HG02798 (cell line): ENCODE measurements at regions not wholly inside any gene's neighbourhood (a gene's known extent, or its start where the extent isn't known, plus 50 kb on each side); places are given as distances from the start of the nearest gene placed in this dataset.
A peak's percentile ranks its signal among the peaks of the same experiment; 100 is the strongest.
"Not testable (repeated sequence)": the region's sequence is repeated elsewhere in the genome, so short reads cannot be mapped to it uniquely, and the experiment has no call there.

Experiments
- ATAC-seq: cut with Tn5 transposase; IDR thresholded peaks from one replicate; pipeline ENCODE4 v1.9.1; 2021; ENCODE audit warnings: mild to moderate bottlenecking; ENCODE audit not compliant: unreplicated experiment, poor library complexity

DNA sequence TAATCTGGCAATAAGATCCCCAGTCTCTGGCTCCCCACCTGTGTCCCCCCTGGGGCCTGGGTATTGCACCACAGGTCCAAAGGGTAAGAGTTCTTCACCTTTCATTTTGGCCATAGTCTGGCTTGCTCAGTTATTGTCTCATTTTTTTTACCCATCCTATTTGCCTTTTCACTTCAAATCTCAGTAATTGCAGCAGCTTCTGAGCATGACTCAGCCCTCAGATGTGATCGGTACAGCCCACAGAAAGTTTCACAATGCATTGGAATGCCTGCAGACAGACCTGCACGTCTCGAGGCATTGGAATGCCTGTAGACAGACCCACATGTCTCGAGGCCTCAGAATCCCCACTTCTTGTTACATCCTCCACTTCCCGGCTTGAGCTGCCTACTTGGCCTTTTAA, 173.6 kb downstream of the NUFIP1 start:
- peak; percentile 56 for ATAC-seq

DNA sequence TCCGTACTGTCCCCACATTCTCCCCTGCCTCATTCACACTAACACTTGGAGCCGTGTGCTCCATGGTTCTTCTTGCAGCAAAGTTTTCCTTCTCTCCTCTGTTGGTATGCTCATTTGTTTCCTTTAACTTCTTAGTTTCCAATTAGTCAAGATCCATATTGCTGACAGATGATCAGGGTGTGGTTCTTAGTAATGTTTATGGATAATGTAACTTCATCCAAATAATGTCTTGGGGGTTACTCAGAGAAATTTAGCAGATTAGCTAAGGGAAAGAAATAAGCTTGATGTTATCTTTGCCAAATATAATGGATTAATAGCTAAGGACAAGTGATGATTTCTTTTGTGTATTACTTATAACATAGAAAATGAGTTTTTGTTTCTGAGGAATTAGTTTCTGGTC, 174.4 kb downstream of the NUFIP1 start:
- ATAC-seq: no peak

DNA sequence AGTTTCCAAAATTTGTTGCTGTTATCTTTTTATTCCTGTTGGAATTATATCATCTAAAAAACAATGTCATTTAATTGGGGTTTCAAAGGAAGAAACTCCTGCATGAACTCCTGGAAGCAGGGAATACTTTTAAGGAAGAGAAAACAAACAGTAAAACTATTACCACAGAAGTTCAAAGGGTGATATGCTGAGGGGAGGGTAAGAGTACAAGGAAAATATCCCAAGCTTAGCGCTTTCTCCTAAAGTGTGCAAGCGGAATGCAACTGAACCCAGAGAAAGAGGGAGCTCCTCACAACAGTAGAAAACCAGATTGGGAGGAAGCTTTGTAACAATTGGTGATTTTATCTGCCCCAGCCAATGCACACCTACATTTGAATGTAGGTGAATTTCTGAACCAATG, 175.1 kb downstream of the NUFIP1 start:
- no peak for ATAC-seq

DNA sequence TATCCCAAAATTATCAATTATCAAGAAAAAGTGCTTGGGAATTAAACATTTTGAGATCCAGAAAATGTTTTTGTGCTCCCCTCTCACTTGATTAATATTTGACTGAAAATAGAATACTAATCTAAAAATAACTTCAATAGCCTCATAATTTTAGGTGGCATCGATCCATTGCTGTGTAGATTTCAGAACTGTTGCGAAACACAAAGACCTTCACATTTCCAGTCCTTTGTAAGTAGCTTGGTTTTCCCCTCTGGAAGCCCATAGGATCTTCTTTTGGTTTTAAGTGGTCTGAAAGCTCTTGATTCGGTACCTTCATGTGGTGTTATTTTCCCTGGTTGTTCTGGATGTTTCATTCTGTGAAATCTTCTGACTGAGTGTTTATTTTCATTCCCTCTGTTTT, 176.5 kb downstream of the NUFIP1 start:
- no peak for ATAC-seq

DNA sequence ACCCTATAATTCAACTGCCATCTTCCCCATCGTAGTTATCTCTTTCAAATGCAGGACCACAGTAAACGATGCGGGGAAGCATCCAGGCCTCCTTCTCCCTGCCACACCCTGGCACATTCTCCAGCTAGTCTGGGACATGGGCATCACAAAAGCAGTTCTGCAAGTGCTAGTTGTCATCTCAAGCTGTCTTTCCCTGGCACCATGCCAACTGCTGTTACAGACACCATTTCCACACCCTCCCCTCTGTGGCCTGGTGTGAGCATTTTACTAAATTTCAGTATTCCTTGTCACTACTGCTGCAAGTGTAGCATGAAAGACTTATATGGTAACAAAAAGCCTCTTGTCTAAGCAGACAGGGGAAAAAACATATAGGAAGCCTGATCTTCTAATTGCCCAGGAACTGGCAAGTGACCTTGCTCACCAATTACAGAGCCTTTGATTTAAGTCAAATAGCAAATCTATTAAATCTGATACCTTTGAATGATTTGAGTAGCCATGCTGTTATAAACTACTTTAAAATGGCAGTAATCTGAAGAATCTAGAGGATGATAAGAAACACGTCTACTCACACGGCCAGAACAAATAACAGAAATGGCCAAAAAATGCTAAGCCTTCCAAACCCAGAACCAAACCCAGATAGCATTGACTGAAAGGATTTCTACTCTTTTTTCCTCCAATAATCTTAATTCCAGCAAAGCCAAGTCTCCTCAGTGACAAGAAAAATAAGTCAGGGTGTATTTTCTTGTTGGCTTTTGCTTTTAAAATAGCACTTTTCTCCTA, 179.0 kb downstream of the NUFIP1 start:
- no peak for ATAC-seq

DNA sequence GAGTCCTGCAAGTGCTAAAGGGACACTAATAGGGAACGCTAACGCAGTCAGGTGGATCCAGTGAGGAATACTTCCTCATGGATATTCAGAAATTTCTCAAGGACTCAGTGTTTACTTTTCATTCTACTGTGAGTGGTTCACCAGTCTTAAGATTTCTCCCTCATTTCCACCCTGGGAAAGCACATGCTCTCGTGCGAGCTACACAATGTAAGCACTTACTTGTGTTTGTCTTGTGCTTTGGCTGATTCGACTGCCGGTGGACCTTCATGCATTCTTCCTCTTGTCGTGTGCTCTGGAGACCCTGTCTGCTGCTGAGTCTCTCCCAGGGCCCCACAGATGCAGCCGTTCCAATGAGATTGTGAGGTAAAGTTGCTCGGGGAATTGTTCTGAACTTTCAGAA, 180.1 kb downstream of the NUFIP1 start:
- no peak for ATAC-seq

DNA sequence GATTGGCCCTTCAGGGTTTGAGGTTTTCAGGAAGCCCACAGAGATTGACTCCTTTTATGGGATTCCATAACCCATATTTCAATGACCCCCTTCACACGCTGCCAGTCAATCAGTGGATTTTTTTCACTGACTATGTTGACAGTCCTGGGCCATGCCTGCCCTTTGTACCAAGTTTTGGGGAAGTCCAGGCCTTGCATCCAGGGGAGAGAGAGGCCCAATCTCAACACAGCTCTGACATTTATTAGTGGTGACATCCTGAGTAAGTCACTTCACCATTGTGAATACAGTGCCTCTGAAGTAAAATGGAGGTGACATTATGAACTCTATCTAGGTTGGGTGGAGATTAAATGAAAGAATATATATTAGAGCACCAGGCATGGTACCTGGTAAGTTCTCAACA, 181.1 kb downstream of the NUFIP1 start:
- no peak for ATAC-seq

DNA sequence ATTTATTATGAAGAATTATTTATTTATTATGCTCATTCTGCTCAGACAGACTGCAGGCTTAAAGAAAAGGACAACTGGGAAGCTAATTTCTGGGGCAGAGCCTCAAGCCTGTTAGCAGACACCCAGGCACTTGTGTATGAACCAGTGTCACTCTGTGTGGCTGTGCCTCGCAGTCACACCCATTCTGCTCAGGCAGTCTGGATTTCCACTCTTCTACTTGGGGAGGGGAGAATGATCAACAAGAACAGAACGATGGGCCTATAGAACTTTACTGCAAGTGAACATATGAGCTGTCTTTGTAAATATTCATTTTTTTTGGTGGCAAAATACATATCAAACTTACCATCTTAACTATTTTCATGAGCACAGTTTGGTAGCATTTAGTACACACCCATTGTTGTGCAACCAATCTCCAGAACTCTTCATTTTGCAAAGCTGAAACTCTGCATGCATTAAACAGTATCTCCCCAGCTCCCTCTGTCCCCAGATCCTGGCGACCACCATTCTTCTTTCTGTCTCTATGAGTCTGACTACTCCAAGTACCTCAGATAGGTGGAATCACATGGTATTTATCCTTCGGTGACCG, 181.7 kb downstream of the NUFIP1 start:
- no peak for ATAC-seq

DNA sequence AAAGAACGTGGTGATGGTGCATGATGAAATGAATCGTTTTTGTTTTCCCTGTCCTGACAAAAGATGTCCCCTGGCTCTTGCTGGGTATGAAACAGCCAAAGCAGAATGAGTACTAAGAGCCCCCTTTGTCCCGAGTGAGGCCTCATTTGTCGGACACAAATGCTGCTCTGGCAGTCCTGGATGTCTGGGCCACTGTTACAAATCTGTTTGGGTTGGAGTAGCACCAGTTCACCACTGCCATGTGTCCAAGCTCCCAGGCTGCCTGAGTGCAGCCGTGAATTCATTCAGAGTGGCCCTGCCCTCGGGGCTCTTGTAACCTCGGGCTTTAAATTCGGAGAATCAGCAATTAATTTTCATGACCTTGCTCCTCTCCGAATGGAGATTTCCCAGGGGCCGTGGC, 182.4 kb downstream of the NUFIP1 start:
- no peak for ATAC-seq

DNA sequence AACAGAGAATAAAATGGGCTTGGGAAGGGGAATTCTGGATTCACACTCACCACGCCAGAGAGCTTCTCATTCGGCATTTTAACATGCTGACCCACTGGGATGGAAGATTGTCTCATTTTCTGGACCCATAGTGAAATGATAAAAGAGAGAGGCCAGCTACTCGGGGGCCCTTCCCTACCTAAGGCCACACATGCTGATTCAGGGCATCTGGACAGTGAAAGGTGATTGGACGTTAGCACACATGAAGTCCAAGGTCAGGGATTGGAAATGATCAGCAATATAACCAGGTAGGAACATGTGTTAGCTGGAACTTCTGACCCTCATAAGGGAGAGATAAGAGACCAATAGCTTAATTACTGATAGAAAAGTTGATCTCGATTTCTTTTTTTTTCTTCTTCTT, 183.7 kb downstream of the NUFIP1 start:
- no peak for ATAC-seq

DNA sequence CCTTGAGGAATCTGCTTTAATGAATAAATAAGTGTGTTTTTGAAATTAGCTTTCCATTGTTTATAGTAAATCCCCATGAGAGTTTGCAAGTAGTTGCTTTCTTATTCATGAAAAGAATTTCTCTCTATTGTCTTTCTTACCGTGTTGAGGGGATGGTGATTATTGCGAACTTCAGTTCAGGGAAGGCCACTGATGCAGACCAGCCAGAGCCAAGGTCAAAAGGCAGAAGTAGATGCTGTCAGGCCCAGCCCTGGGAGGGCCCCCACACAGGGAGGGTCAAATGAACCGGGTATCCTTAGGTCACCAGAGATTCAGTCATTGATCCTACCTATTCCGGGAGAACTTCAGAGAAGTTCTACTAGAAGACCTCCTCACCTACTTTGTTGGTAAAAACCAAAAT, 185.9 kb downstream of the NUFIP1 start:
- no peak for ATAC-seq

DNA sequence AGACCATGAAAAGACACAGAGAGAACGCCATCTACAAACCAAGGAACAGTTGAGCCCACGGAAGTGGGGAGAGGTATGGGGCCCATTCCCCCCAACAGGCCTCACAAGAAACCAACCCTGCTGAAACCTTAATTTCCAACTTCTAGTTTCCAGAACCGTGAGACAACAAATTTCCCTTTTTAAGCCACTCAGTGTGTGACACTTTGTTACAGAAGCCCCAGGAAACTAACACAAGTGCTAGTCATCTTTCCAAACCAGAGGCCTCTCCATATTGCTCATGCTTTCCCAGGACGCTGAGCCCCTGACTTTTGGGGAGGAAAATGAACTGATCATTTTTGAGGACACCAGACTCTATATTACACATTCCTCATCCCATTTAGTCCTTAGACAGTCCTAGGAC, 186.8 kb downstream of the NUFIP1 start:
- ATAC-seq: no peak

DNA sequence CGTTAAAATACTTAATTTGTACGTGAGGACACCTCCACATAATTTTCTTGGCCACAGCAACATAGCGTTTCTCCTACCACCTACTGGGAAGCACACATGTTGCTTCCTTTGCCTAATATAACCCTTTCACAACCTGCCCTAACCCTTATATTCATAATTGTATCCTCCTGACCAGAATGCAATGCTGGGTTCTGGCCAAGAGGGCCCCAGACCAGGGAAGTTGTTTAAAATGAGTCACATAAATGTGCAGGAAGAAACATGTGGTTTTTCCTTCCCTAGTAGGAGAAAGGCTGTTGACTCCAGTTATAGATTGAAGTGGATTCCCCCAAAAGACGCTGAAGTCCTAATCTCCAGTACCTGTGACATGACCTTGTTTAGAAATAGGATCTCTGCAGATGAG, 187.3 kb downstream of the NUFIP1 start:
- ATAC-seq: no peak

DNA sequence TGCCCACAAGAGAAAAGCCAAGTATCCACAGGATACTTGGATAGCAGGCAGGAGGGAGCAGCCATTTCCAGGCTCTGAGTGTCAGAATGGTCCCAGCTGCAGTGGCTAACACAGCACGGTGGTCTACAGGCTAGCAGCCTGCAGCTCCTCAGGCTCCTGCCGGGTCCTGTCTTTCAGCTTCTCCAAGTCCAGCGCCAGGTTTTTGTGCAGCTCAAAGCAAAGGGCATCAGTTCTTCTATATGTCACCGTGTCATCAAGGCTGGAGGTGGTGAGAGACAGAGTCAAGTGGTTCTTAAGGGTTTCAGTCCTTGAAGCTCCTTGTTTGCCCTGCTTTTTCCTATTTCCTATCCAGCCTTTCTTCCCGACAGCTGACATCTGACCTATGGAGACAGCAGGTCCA, 188.6 kb downstream of the NUFIP1 start:
- no peak for ATAC-seq

DNA sequence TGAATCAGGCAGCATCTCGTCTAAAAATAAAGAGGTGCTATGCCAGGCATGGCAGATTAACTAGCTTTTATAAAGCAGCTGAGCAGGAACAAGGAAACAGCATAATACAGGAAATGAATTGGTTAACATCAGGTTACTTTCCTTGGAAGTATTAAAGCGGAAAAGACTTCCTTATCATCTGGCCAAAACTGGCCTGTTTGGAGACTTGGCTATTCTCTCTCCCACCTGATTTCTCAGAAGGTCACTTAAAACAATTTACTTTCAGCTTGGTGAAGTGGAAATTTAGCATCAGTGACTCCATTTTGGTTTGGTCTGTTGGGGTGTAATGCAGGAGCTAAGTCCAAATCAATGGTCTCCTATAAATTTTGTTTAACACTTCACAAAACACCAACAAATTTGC, 191.6 kb downstream of the NUFIP1 start:
- no peak for ATAC-seq

DNA sequence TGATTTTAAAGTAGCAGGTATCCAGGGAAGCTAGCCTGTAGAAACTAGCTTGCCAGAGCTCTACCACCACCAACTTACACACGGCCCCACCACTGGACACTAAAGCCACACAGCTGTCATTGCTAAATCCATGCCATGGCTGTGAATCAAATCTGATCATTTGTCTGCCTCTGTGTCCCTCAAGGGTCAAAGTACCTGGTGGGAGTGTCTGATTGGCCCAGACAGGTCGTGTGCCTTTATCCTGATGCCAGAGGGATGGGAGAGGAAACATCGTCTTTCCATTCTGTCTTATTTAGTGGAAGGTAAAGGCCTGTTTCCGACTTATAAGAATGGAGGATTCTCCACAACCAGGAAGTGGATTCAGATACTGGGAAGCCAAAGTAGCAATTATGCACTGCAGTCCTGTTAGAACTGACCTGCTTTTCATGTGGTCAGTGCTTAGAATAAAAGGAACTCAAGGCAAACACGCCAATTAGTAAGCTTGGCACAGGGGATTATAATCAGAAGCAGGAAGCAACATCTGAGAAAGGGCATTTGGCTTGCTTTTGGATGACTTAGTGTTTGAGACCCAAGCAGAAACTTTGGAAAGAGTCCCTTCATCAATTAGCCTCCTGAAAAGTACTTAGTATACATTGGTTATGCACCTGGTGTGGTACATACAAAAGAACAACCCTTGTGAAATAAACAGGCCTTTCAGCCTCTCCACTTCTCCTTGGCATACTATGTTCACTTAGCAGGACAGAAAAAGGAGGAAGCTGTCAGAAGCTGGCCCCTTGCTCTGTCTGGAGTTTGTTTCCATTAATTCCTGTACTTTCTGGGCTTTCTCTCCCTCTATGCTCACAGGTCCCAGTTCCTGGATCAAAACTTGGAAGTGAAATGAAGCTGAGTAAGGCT, 192.4 kb downstream of the NUFIP1 start:
- no peak for ATAC-seq

DNA sequence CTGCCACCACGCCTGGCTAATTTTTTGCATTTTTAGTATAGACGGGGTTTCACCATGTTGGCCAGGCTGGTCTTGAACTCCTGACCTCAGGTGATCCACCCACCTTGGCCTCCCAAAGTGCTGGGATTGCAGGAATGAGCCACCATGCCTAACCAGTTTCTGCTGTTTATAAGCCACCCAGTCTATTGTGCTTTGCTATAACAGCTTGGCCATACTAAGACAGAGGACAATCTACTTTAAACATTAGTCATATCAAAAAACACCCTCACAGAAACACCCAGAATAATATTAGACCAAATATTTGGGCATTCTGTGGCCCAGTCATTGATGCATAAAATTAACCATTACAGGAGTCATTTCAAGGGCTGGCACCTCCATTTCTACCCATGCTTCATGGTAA, 193.2 kb downstream of the NUFIP1 start:
- ATAC-seq: not testable (repeated sequence)

DNA sequence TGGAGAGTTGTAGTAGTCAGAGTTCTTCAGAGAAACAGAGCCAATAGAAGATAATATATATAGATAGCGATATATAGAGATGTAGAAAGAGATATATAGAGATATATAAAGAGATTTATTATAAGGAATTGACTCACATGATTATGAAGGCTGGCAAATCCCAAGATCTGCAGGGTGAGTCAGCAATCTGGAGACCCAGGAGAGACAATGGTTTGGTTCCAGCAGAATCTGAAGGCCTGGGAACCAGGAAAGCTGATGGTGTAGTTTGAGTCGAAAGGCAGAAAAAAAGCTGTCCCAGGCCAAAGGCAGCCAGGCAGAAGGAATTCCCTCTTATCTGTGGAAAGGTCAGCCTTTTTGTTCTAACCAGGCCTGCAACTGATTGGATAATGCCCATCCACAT, 194.1 kb downstream of the NUFIP1 start:
- ATAC-seq: no peak

DNA sequence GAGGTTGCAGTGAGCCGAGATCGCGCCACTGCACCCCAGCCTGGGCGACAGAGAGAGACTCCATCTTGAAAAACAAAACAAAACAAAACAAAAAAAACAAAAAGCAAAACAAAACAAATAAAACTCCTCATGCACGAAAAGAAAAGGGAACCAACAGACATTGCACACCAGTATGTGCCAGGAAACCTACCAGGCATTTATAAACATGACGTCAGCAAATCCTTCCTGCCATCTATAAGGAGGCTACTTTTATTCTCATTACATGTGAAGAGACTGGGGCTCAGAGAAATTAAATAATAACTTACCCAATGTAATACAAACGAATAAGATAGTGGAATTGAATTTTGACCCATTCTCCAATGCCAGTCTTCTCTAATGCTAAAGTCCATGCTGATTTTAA, 197.2 kb downstream of the NUFIP1 start:
- ATAC-seq: no peak

DNA sequence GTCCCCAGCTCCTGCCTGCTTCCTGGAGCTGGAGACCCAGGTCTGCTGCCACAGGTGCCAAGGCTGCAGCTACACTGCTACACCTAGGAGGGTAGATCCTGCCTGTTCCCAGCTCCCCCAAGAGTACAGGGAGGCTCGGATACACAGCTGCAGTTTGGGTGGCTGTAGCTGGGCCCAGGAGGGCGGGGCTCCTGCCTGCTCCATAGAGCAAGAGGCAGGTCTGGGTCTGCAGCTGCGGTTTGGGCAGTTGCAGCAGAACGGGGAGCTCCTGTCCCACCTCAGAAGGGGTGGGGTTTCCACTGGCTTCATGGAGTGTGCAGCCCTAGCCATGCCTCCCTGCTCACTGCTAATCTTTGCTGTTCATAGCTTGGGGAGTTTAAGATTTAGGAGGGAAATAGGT, 199.0 kb downstream of the NUFIP1 start:
- ATAC-seq: no peak

DNA sequence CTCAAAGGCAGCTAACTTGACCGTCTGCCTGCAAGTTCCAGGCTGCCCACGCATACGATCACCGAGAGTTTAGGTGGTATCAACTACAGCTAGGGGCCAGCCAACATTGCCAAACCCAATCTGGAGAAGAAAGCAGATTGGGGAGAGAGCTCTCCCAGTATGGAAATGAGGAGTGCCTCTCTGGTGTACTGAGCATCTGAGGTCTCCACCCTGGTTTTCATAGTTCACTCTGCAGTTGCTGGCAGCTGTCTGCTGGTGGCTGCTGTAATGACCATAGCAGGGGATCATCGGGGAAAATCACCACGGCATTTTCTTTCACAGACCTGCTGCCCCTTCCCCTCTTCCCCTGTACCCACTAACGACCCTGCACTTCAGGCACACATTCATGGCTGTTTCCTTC, 201.7 kb downstream of the NUFIP1 start:
- no peak for ATAC-seq
